Breast epithelium (tissue), 3 donors: ENCODE measurements at regions not wholly inside any gene's neighbourhood (a gene's known extent, or its start where the extent isn't known, plus 50 kb on each side); places are given as distances from the start of the nearest gene placed in this dataset.

ENCODE experiments used
- CTCF ChIP-seq, 3 donors: fragments of 450-650 bp; IDR thresholded peaks; one replicate each; pipeline ENCODE4 v1.5.1; 2016 to 2017; ENCODE audit warnings: antibody characterized with exemption in 3 of 3, mild to moderate bottlenecking in 3 of 3, moderate library complexity in 3 of 3
- POLR2A ChIP-seq: fragments of 450-650 bp; IDR thresholded peaks from one replicate; pipeline ENCODE4 v1.6.1; 2016; ENCODE audit warnings: antibody characterized with exemption, mild to moderate bottlenecking, moderate library complexity
- POLR2AphosphoS5 ChIP-seq, 3 donors: sonication (generic); formaldehyde crosslinking; IDR thresholded peaks; one replicate each; pipeline ENCODE4 v1.6.1; 2017; ENCODE audit warnings: antibody characterized with exemption in 3 of 3

GRCh38 chr7:49166441-49166840, 242.1 kb downstream of the CDC14C start:
- TF ChIP-seq CTCF (IDR thresholded peaks at IDR 0.05) (no peak), POLR2AphosphoS5 (IDR thresholded peaks at IDR 0.05) (no peak), POLR2A (no peak)
